Astrocyte (in vitro differentiated cells and primary cell): ENCODE measurements at regions not wholly inside any gene's neighbourhood (a gene's known extent, or its start where the extent isn't known, plus 50 kb on each side); places are given as distances from the start of the nearest gene placed in this dataset.

Experiments used
- DNase-seq: peaks from one replicate; pipeline ENCODE4 v3.0.0-alpha.2; 2010; ENCODE audit warnings: low read depth
- FAIRE-seq: peaks from 2 replicates; lab custom pipeline; 2011; peaks lifted over from hg19 to GRCh38; lab: Jason Lieb, UNC
- H2AFZ ChIP-seq: 2 replicates; pipeline ENCODE4 v1.6.0; 2012; ENCODE audit warnings: low read depth, low read length, inconsistent platforms
- H3K27ac ChIP-seq: 2 replicates; pipeline ENCODE4 v1.5.1; 2011; ENCODE audit warnings: low read depth, low read length, inconsistent platforms
- H3K27me3 ChIP-seq: 2 replicates; pipeline ENCODE4 v1.6.0; 2011; ENCODE audit warnings: low read length, inconsistent platforms; ENCODE audit not compliant: insufficient read depth
- H3K36me3 ChIP-seq: 2 replicates; pipeline ENCODE4 v1.5.1; 2011; ENCODE audit warnings: low read length, inconsistent platforms; ENCODE audit not compliant: insufficient read depth
- H3K4me1 ChIP-seq: 2 replicates; pipeline ENCODE4 v1.5.1; 2011; ENCODE audit warnings: low read length, inconsistent platforms; ENCODE audit not compliant: insufficient read depth
- H3K4me2 ChIP-seq: 2 replicates; pipeline ENCODE4 v1.6.0; 2012; ENCODE audit warnings: low read length, inconsistent platforms
- H3K4me3 ChIP-seq: 2 replicates; pipeline ENCODE4 v1.5.1; 2011; ENCODE audit warnings: low read depth, mild to moderate bottlenecking, low read length, inconsistent platforms; ENCODE audit not compliant: insufficient read depth
- H3K79me2 ChIP-seq: 2 replicates; pipeline ENCODE4 v1.6.0; 2012; ENCODE audit warnings: mild to moderate bottlenecking, low read length, inconsistent platforms; ENCODE audit not compliant: insufficient read depth
- H3K9ac ChIP-seq: 2 replicates; pipeline ENCODE4 v1.6.0; 2012; ENCODE audit warnings: mild to moderate bottlenecking, low read length, inconsistent platforms
- H3K9me3 ChIP-seq: 2 replicates; pipeline ENCODE4 v1.5.1; 2012; ENCODE audit warnings: low read depth, mild to moderate bottlenecking, low read length, inconsistent platforms; ENCODE audit not compliant: insufficient read depth
- H4K20me1 ChIP-seq: 2 replicates; pipeline ENCODE4 v1.6.0; 2012; ENCODE audit warnings: low read length, inconsistent platforms; ENCODE audit not compliant: insufficient read depth
- H3K27ac Mint-ChIP-seq: one replicate; pipeline ENCODE4 v1.8.0; 2021; ENCODE audit warnings: mild to moderate bottlenecking, mixed read lengths; ENCODE audit not compliant: unreplicated experiment
- H3K27me3 Mint-ChIP-seq: one replicate; pipeline ENCODE4 v1.8.0; 2021; ENCODE audit warnings: low read depth, mixed read lengths; ENCODE audit not compliant: unreplicated experiment
- H3K36me3 Mint-ChIP-seq: one replicate; pipeline ENCODE4 v1.8.0; 2021; ENCODE audit warnings: low read depth, mixed read lengths; ENCODE audit not compliant: unreplicated experiment
- H3K4me1 Mint-ChIP-seq: one replicate; pipeline ENCODE4 v1.8.0; 2021; ENCODE audit warnings: low read depth, mixed read lengths; ENCODE audit not compliant: unreplicated experiment
- H3K4me3 Mint-ChIP-seq: one replicate; pipeline ENCODE4 v1.8.0; 2021; ENCODE audit warnings: mild to moderate bottlenecking, moderate library complexity, mixed read lengths; ENCODE audit not compliant: unreplicated experiment
- H3K9me3 Mint-ChIP-seq: one replicate; pipeline ENCODE4 v1.8.0; 2021; ENCODE audit warnings: mild to moderate bottlenecking, mixed read lengths; ENCODE audit not compliant: unreplicated experiment
- CTCF ChIP-seq: IDR thresholded peaks from 2 replicates; pipeline ENCODE4 v1.5.1; 2011; ENCODE audit warnings: low read depth, mild to moderate bottlenecking, inconsistent platforms, low read length, moderate library complexity; ENCODE audit not compliant: insufficient read depth
- EZH2 ChIP-seq: IDR thresholded peaks from 2 replicates; pipeline ENCODE4 v1.6.1; 2012; ENCODE audit warnings: mild to moderate bottlenecking, low read length, inconsistent platforms; ENCODE audit not compliant: insufficient read depth

GRCh38 chr6:134846865-134847264, 103.0 kb downstream of the ALDH8A1 start:
- no peak for FAIRE-seq

GRCh38 chr6:134846031-134846430, 103.9 kb downstream of the ALDH8A1 start:
- Histone ChIP-seq H3K36me3 (no peaks in the 10 kb centered on the region), H4K20me1 (no peaks in the 10 kb centered on the region), H3K4me3 (no peak overlapping the region), H3K79me2 (no peaks in the 10 kb centered on the region), H3K4me2 (no peak overlapping the region), H3K27ac (no peak overlapping the region), H2AFZ (no peak overlapping the region), H3K9me3 (no peaks in the 10 kb centered on the region), H3K27me3 (no peaks in the 10 kb centered on the region), H3K9ac (no peak overlapping the region), H3K4me1 (no peaks in the 10 kb centered on the region)
- Mint-ChIP-seq H3K27me3 (peaks cover 5% of the 10 kb centered on the region), H3K4me3 (no peak overlapping the region), H3K4me1 (no peaks in the 10 kb centered on the region), H3K36me3 (no peaks in the 10 kb centered on the region), H3K9me3 (no peaks in the 10 kb centered on the region), H3K27ac (no peak overlapping the region)
- no peak for DNase-seq
- TF ChIP-seq CTCF = no peak
- no peak for TF ChIP-seq EZH2
- no peak for FAIRE-seq

More at GRCh38 chr6:134846865-134847264, 103.0 kb downstream of the ALDH8A1 start:
- H3K9me3 ChIP-seq = no peaks in the 10 kb centered on the region
- no peaks in the 10 kb centered on the region for H4K20me1 ChIP-seq
- peaks cover 5% of the 10 kb centered on the region for H3K27me3 Mint-ChIP-seq
- H3K9ac ChIP-seq = no peak overlapping the region
- no peaks in the 10 kb centered on the region for H3K4me1 ChIP-seq
- no peak overlapping the region for H3K27ac ChIP-seq
- no peak overlapping the region for H3K27ac Mint-ChIP-seq
- no peaks in the 10 kb centered on the region for H3K9me3 Mint-ChIP-seq
- no peak for DNase-seq
- H3K36me3 Mint-ChIP-seq = no peaks in the 10 kb centered on the region
- H3K36me3 ChIP-seq = no peaks in the 10 kb centered on the region
- no peak overlapping the region for H2AFZ ChIP-seq
- H3K4me1 Mint-ChIP-seq = no peaks in the 10 kb centered on the region
- H3K79me2 ChIP-seq = no peaks in the 10 kb centered on the region
- no peak overlapping the region for H3K4me3 Mint-ChIP-seq
- no peak overlapping the region for H3K4me2 ChIP-seq
- no peaks in the 10 kb centered on the region for H3K27me3 ChIP-seq
- no peak overlapping the region for H3K4me3 ChIP-seq
- TF ChIP-seq EZH2 = no peak
- no peak for TF ChIP-seq CTCF

GRCh38 chr6:134844120-134844519, 105.8 kb downstream of the ALDH8A1 start:
- H3K4me1 ChIP-seq = no peaks in the 10 kb centered on the region
- DNase-seq = no peak
- Mint-ChIP-seq H3K36me3 (no peaks in the 10 kb centered on the region), H3K4me3 (no peak overlapping the region), H3K27ac (no peak overlapping the region), H3K9me3 (no peaks in the 10 kb centered on the region), H3K27me3 (peaks cover 7% of the 10 kb centered on the region), H3K4me1 (no peaks in the 10 kb centered on the region)
- H3K36me3 ChIP-seq = no peaks in the 10 kb centered on the region
- H2AFZ ChIP-seq = no peak overlapping the region
- no peaks in the 10 kb centered on the region for H3K79me2 ChIP-seq
- no peak overlapping the region for H3K27ac ChIP-seq
- no peaks in the 10 kb centered on the region for H3K27me3 ChIP-seq
- H3K4me2 ChIP-seq = no peak overlapping the region
- no peaks in the 10 kb centered on the region for H4K20me1 ChIP-seq
- no peak overlapping the region for H3K4me3 ChIP-seq
- TF ChIP-seq EZH2 (no peak), CTCF (no peak)
- no peak overlapping the region for H3K9ac ChIP-seq
- no peak for FAIRE-seq
- no peaks in the 10 kb centered on the region for H3K9me3 ChIP-seq
